Kidney (tissue), 13 donors: ENCODE measurements at regions not wholly inside any gene's neighbourhood (a gene's known extent, or its start where the extent isn't known, plus 50 kb on each side); places are given as distances from the start of the nearest gene placed in this dataset.

Experiments used
- DNase-seq, 5 donors: peaks; one replicate each; pipeline ENCODE4 v3.0.0-alpha.2; 2013 to 2020
- FAIRE-seq: peaks from 2 replicates; lab custom pipeline; 2012; peaks lifted over from hg19 to GRCh38; lab: Jason Lieb, UNC
- H3K27ac ChIP-seq, 2 donors: one replicate each; pipeline ENCODE4 v1.7.0; 2013; ENCODE audit warnings: low read depth in 2 of 2, low read length in 2 of 2, inconsistent platforms in 1 of 2
- H3K27me3 ChIP-seq: one replicate; pipeline ENCODE4 v1.7.1; 2013; ENCODE audit warnings: low read length, inconsistent platforms; ENCODE audit not compliant: control insufficient read depth, insufficient read depth
- H3K36me3 ChIP-seq, 3 donors: one replicate each; pipeline versions ENCODE4 v1.7.0 to v1.7.1; 2013; ENCODE audit warnings: low read length in 3 of 3, control low read depth in 1 of 3, inconsistent platforms in 1 of 3; ENCODE audit not compliant: insufficient read depth in 3 of 3, control insufficient read depth in 2 of 3
- H3K4me1 ChIP-seq, 3 donors: one replicate each; pipeline versions ENCODE4 v1.7.0 to v1.7.1; 2013; ENCODE audit warnings: low read length in 3 of 3, inconsistent platforms in 1 of 3, low read depth in 1 of 3; ENCODE audit not compliant: control insufficient read depth in 2 of 3, insufficient read depth in 2 of 3
- H3K4me3 ChIP-seq, 3 donors: one replicate each; pipeline versions ENCODE4 v1.7.0 to v1.8.1; 2013; ENCODE audit warnings: low read length in 3 of 3, control low read depth in 1 of 3, inconsistent platforms in 1 of 3
- H3K9ac ChIP-seq, 3 donors: one replicate each; pipeline versions ENCODE4 v1.7.0 to v1.7.1; 2013; ENCODE audit warnings: low read length in 3 of 3, control low read depth in 1 of 3, inconsistent platforms in 1 of 3
- H3K9me3 ChIP-seq, 3 donors: one replicate each; pipeline versions ENCODE4 v1.7.0 to v1.7.1; 2013; ENCODE audit warnings: low read length in 3 of 3, control low read depth in 1 of 3, inconsistent platforms in 1 of 3; ENCODE audit not compliant: control insufficient read depth in 2 of 3, insufficient read depth in 1 of 3
- CTCF ChIP-seq: IDR thresholded peaks from 3 replicates; pipeline ENCODE4 v1.5.1; 2012; ENCODE audit warnings: mild to moderate bottlenecking, moderate library complexity, borderline replicate concordance; ENCODE audit not compliant: insufficient read depth; ENCODE audit errors: extremely low read depth
- intact Hi-C: fragments of 100-400 bp; cut with DNase I; formaldehyde crosslinking; loops from one replicate; pipeline ENCODE4 v1.11.1; 2022
- donor health status: control.
- donor health status: control.
- donor health status: control.
- donor health status: control.
- donor health status: control.
- donor health status: DM: yes; HTN: yes; CAD: no.
- donor health status: Normal renal cell carcinoma (clear cell type).

GRCh38 chr14:22699801-22700564 lies 55.8 kb upstream of the OR6J1 start:
- FAIRE-seq (no peak), DNase-seq (no peak)
- Histone ChIP-seq H3K9ac (no peak overlapping the region), H3K27ac (no peak overlapping the region), H3K4me3 (no peak overlapping the region), H3K27me3 (no peaks in the 10 kb centered on the region), H3K36me3 (no peaks in the 10 kb centered on the region), H3K4me1 (no peaks in the 10 kb centered on the region), H3K9me3 (no peaks in the 10 kb centered on the region)
- intact Hi-C loops, result no loop called here
- TF ChIP-seq CTCF, result no peak

GRCh38 chr14:22713631-22713950 lies 52.9 kb upstream of the OXA1L start:
- Histone ChIP-seq H3K27me3 (peaks cover 4% of the 10 kb centered on the region), H3K27ac (no peak overlapping the region), H3K4me3 (peak overlapping the region in 1 of 3 donors; percentile 49), H3K4me1 (no peaks in the 10 kb centered on the region), H3K9ac (no peak overlapping the region), H3K36me3 (no peaks in the 10 kb centered on the region), H3K9me3 (no peaks in the 10 kb centered on the region)
- DNase-seq (no peak), FAIRE-seq (no peak)
- TF ChIP-seq CTCF, result no peak
- intact Hi-C loops, result no loop called here

GRCh38 chr14:22715186-22715812 lies 51.2 kb upstream of the OXA1L start:
- no peaks in the 10 kb centered on the region for H3K4me1 ChIP-seq
- peaks cover 4% of the 10 kb centered on the region for H3K27me3 ChIP-seq
- no peak overlapping the region for H3K4me3 ChIP-seq
- no peak overlapping the region for H3K9ac ChIP-seq
- no peaks in the 10 kb centered on the region for H3K36me3 ChIP-seq
- no peak overlapping the region for H3K27ac ChIP-seq
- intact Hi-C loops, result no loop called here
- FAIRE-seq (no peak), DNase-seq (no peak)
- H3K9me3 ChIP-seq, result no peaks in the 10 kb centered on the region
- TF ChIP-seq CTCF, result no peak

- TF ChIP-seq CTCF, result no peak
- Histone ChIP-seq H3K9ac (no peak overlapping the region), H3K4me3 (no peak overlapping the region), H3K4me1 (no peaks in the 10 kb centered on the region), H3K27me3 (no peaks in the 10 kb centered on the region), H3K9me3 (no peaks in the 10 kb centered on the region), H3K27ac (no peak overlapping the region), H3K36me3 (no peaks in the 10 kb centered on the region)
- intact Hi-C loops, result no loop called here
- DNase-seq (no peak), FAIRE-seq (peak; percentile 97)
Measured at GRCh38 chr14:22715890-22716289, 50.6 kb upstream of the OXA1L start.
